Occipital lobe (tissue), 1 donor: ENCODE measurements at regions not wholly inside any gene's neighbourhood (a gene's known extent, or its start where the extent isn't known, plus 50 kb on each side); places are given as distances from the start of the nearest gene placed in this dataset.
"Not testable (repeated sequence)": the region's sequence is repeated elsewhere in the genome, so short reads cannot be mapped to it uniquely, and the experiment has no call there.

Source experiments
- DNase-seq: peaks from one replicate; lab custom pipeline; 2025; lab: John Stamatoyannopoulos, UW

- DNase-seq: not testable (repeated sequence)
Measured at GRCh38 chr1:121573881-121574504, 389.2 kb downstream of the SRGAP2C start.

GRCh38 chr1:121574505-121574899 is 389.7 kb downstream of the SRGAP2C start:
- not testable (repeated sequence) for DNase-seq

- not testable (repeated sequence) for DNase-seq
Measured at GRCh38 chr1:121582898-121583297, 398.1 kb downstream of the SRGAP2C start.

GRCh38 chr1:121586369-121587229 is 401.8 kb downstream of the SRGAP2C start:
- no peak for DNase-seq

GRCh38 chr1:121587230-121587569 is 402.4 kb downstream of the SRGAP2C start:
- DNase-seq: no peak

- no peak for DNase-seq
Measured at GRCh38 chr1:121587777-121588176, 403.0 kb downstream of the SRGAP2C start.

- no peak for DNase-seq
Measured at GRCh38 chr1:121594096-121594495, 409.3 kb downstream of the SRGAP2C start.

- DNase-seq: no peak
Measured at GRCh38 chr1:121595089-121595488, 410.3 kb downstream of the SRGAP2C start.

- DNase-seq: not testable (repeated sequence)
Measured at GRCh38 chr1:121604843-121605444, 420.2 kb downstream of the SRGAP2C start.

- DNase-seq: not testable (repeated sequence)
Measured at GRCh38 chr1:121607499-121607898, 422.7 kb downstream of the SRGAP2C start.
